HG02973 (cell line): ENCODE measurements at regions not wholly inside any gene's neighbourhood (a gene's known extent, or its start where the extent isn't known, plus 50 kb on each side); places are given as distances from the start of the nearest gene placed in this dataset.

Experiments used
- ATAC-seq: cut with Tn5 transposase; IDR thresholded peaks from one replicate; pipeline ENCODE4 v1.9.1; 2021; ENCODE audit warnings: moderate library complexity; ENCODE audit not compliant: unreplicated experiment

DNA sequence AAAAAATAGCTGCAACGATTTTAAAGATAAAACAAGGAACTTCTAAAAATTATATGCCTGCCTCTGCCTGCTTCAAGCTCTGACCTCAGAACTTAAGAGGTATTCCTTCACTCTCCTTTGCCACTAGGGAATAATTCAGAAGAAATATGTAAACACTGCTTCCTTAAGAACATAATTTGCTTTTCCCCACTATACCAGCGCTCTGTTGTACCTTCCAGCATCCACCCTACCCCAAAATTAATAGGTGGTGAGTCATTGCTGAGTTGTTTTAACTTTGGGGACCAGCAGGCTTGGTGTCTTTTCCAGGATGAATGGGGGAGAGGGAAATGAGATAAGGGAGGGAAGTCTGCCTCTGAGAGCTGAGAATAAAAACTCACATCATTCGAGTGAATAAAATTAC, 107.7 kb upstream of the ATXN1 start:
- ATAC-seq = no peak

DNA sequence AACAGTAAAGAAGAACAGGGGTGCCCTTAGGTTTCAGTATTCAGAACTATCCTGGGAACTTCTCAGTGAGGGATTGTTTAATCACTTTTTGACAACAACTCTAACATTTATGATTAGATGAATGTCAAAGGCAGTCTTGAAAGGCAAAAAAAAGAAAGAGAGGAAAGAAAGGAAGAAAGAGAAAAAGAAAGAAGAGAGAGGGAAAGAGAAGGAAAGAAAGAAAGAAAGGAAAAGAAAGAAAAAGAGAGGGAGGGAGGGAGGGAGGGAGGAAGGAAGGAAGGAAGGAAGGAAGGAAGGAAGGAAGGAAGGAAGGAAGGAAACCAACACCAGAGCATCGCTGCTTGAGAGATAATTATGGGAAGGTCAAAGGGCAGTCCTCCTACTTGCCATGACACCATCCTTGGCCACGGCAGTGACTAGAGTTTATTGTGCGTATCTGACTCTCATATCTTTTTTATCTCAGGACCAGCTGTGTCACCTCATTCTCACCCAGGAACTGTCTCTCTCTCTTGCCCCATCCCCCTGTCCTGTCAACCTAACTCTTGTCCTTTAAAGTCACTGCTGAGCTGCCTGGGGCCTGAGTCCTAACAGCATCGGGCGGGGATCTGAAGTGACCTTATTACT, 96.8 kb upstream of the ATXN1 start:
- ATAC-seq = no peak

DNA sequence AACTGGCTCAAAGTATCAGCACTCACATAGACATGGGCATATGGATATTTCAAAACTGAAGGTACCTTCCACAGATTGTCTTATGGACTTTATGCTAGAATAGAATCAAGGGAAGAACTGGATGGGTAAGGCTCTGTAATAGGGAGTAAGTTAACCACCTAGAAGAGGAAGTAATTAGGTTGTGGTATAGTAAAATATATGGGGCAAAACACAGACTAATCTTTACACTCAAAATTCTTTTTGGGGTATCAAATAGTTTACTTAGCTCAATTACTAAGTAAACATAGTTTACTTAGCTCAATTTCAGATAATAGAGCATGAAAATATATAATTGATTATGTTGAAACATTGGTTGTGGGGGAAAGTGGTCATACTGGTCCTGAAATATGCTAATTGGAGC, 94.2 kb upstream of the ATXN1 start:
- peak; percentile 36 for ATAC-seq

DNA sequence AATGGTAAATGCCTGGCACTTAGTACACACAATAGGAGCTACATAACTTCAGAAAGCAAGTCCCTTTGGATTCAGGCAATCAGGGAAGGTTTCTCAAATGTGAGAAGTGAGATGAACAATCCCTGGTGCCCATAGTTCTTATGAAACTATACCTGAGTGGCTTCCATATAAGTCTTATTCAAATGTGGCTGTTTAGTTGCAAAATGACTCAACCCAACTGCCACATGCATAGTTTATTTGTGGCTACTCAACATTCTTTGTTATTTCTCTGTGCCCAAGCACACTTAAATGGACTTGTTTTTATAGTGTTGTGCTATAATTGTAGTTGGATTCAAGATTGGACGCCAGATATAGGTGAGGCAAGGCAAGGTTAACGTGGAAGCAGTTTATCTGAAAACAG, 93.7 kb upstream of the ATXN1 start:
- peak; percentile 80 for ATAC-seq

DNA sequence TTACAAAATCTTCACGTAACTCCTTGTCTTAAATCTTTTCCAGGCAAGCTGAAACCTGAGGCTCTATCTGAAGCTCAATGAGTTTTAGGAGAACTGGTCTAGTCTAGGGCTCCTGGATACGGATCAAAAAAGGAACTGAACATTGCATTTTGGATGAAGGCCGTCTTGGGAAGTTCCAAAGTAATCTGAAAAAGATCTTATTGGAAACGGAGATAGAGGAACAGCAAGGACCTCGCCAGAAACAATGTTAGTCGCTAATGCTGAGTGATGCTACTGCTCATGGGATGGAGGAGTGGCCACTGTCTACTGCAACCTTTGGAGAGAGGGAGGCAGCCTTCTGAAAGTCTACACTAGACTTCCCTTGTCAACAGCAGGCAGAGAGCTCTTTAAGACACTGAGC, 91.4 kb upstream of the ATXN1 start:
- ATAC-seq = no peak

DNA sequence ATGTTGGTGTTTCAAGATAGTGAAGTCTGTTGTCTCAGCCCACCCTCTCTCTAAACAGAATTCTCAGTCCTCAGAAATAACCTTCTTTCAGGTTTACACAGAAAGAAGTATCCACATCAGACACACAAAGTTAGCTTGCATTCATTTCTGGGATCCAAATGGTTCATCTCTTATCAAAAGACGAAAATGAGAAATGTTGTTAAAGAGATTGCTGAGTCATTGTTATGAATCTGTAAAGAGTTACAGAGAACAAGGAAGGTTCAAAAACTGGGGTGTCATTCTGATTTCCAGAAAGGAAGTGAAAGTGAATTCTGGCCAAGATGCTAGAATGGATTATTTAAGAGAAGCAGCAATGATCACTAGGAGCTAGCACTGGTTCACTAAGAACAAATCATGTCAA, 90.5 kb upstream of the ATXN1 start:
- ATAC-seq = no peak

DNA sequence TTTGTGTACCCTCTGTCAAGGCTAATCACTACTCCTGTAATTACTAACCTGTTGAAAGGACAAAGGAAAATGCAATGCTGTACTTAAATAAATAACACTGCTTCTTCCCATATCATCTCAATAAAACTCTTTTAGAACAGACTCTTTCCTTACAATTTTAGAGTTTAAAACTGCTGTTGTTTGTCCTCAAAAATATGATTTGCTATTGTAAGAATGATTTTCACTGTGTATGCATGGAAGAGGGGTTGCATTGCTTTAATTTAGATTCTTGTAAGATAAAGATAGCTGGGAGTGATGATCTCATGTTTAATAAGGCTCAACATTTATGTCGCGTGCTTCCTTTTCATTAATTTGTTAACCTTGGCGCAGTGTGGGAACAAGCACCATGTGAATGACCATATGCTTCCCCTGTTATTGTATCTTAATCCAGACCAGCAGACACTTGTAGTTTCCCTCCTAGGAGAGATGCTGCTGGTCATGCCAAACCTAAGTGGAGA, 89.8 kb upstream of the ATXN1 start:
- no peak for ATAC-seq

DNA sequence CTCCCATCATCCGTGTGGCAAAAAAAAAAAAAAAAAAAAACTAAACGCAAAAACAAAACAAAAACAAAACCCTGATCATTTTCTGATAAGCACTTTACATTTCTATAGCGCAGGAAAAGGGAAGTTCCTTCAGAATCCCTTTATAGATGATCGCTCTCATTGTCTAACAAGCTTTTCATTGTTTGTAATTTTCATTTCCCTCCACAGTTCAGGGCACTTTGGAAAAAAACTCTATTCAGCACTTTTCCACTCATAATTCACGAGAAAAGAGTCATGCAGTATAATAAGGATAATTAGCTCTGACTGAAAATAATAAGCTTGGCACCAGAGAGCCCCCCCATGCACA, 89.4 kb upstream of the ATXN1 start:
- no peak for ATAC-seq

DNA sequence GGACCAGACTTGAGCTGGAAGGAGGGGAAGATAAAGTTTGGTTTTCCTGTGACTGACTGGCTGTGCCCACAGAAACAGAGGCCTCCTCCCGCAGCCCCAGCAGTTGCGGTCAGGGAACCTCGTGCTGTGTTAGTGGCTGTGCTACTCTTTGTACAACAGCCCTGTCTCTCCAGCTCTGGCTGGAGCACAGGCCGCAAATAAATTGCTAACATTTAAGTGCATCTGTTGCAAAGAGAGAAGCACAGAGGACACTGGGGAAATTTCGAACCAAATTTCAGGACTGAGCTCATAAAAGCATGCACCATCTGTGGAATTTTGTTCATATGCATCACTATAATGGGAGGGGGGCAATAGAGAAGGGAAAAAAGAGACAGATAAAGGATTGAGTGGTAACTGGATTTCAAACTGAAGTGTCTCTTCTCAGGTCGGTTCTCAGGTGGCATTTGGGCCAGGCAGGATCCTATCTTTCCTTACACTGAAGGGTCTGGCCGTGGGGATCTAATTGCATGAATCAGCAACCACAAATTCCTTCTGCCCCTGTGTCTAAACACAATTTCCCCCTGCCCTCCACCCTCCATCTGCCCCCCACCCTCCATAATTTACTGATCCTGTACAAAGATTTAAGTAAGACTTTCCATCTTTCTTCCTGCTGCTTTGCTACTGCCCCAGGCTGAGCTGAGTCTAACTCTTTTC, 88.9 kb upstream of the ATXN1 start:
- no peak for ATAC-seq

DNA sequence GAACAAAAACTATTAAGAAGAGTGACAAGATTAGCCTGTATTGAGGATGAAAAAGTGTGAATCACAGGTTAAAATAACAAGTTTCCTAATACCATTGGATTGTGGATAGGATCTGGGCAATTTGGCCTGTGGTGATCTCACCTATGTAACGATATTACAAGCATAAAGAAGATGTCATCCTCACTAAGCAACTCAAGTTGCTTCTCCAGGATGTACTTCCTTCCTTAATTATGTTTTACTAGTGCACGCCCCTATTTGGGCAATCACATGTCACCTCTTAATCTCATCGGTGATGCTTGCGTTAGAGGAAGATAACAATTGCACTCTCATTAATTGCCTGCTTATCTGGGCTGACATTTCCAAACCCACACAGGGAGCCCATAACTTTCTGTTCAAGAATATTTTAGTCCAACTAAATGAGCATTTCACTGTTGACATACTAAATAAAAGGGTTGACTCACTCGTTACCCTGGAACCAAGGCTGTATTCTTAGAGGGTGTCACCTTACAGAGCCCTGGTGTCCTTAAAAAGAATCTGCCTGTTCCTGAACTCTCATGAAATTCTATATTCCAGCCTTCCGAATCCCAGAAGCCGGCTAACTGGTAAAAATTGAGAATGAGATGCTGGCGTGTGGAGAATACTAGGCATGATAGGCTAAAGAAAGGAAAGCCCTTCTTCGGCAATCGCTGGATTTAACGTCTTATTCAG, 88.2 kb upstream of the ATXN1 start:
- no peak for ATAC-seq

DNA sequence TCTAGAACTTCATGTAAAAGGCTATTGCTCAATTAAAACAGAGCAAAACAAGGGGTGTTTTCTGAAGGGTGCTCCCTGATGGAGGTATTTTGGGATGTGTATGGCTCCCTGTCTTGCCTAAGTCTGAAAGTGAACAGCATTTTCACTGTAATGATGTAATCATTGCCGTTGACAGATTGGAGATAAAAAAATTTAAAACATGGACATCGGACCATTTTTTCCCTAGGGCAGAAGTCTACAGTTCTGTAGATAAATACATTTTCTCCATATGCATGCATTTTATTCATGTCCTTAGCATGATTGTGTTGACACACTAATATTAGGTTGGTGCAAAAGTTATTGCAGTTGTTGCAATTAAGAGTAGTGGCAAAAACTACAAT, 85.1 kb upstream of the ATXN1 start:
- no peak for ATAC-seq

DNA sequence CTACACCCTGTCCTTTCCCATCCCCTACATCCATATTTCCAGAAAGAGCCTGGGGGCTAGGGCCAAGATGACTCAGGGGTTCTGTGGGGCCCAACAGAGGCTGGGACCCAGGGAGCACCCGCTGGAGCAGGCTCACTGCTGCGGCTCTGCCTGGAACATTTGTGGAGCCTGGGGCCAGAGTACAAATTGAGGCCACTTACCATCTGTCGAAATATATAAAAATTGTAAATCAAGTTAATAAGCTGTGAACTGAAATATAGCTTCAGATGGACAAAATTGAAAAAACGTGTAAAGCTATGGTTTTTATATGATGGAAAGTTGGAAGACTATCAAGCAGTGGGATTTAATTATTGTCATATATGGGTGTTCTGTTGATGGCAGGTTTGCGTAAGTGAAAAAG, 82.9 kb upstream of the ATXN1 start:
- ATAC-seq = no peak

DNA sequence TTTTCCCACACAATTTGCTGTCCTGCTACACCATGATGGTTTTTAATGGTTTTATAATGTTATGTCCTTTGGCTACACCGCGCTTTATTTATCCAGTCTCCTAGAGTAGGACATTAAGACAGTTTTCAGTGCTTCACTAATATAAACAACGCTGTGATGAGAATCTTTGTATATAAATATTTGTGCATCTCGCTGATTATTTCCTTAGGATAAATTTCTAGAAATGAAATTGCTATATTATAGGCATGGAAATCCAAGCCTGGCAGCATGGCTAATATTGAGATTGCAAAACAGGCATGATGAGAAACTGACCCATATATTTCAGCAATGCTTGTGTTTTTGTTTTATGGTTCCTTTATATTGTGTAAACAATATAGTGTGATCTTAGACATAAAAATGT, 81.4 kb upstream of the ATXN1 start:
- ATAC-seq = no peak

DNA sequence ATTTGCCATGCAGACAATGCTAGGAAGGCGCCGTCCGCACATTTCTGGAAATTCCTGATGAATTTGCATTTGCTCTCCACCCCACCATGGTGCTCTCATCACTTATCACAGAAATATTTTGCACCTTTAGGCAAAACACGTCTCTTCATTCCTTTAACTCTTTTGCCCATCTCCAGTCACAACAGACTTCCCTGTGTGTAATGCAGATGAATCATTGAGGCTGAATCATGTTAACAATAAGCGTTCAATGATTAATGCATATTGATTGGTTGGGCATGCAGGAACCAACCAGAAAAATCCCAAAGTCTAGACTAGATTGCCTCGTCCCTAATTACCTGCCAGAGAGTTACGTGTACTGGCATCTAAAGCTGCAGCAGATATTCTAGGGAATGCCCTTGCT, 80.0 kb upstream of the ATXN1 start:
- no peak for ATAC-seq

DNA sequence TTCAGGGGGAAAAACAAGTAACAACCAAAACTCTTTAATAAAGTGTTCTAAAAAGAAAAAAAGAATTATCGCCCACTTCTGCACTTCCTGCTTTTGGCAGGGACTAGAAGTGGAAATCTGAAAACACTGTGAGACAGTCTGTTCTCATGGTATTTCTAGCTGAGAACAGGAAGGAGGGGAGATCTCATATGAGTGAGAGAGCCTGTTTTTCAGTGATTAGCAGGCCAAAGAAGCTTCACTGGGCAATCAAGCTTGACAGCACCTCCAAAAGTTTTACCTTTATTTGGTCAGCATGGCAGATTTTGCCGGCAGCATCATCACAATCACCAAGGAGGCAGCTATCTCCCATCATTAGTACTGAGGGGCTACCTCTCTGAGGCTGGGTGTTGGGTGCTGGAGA, 79.5 kb upstream of the ATXN1 start:
- ATAC-seq = no peak

DNA sequence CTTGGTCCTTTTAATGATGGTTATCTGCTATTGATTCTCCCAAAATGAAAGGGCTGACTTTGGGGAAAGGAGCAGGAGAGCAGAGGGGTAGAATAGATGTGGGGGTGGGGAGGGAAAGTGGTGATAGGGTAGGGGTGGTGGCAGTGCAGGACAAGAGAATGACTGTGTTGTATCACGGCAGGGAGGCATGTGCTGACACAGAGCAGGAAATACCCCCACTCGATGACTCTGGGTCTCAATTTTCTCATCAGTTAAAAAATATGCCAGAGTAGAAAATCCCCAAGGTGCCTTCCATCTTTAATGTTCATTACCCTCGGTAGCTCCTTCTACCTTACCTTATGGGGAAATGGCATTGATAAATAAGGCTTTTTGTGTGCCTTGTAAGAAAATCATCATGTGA, 79.0 kb upstream of the ATXN1 start:
- no peak for ATAC-seq

DNA sequence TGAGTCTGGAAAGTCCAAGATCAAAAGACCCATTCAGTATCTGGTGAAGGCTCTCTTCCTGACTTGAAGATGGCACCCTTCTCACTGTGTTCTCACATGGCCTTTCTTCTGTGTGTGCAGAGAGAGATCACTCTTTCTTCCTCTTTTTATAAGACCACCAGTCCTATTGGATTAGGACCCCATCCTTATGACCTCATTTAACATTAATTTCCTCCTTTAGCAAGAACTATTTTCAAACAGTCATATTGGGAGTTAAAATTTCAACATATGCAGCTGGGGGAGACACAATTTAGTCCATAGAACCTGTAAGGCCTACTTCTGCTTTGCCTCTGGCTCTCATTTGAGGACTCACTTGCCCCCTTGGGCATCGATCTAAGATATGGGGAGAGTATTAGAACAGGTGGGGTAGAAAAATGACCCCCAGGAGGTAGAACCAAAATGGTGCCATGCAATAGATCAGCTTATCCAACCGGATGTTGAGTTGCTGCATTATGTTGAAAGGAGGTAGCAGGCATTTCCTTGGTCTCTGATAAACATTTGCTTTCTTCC, 78.4 kb upstream of the ATXN1 start:
- no peak for ATAC-seq

DNA sequence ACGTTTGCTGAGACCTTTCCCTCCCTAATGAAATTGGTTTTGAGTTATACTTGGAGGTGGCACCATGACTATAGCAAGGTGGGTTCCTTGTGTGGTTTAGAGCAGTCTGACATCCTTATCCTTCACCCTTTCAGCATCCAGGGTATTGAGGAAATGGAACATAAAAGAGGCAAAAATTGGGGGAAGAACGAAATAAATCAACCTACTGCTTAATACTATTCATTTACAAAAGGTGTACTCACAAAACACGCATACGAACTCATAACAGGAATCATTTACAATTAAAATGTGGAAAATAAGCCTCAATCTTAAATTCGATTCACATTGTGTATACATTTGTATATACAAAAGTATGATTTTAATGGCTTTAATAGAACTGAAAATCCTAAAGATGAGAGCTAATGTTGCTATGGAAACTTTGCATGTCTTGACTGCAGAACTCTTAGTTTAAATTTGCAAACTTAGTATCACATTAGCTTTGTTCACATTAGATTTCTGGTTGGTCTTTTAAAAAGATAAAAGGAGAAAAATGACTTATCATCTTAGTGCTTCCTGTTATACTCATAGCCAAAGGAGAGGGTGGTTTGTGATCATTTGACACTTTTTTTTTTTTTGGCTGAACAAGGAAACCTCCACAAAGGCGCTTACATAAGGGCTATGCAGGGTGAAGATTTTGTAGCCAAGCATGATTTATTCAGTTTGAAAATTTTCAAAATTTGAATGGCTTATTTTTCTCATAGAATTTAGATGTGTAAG, 76.1 kb upstream of the ATXN1 start:
- ATAC-seq = no peak

DNA sequence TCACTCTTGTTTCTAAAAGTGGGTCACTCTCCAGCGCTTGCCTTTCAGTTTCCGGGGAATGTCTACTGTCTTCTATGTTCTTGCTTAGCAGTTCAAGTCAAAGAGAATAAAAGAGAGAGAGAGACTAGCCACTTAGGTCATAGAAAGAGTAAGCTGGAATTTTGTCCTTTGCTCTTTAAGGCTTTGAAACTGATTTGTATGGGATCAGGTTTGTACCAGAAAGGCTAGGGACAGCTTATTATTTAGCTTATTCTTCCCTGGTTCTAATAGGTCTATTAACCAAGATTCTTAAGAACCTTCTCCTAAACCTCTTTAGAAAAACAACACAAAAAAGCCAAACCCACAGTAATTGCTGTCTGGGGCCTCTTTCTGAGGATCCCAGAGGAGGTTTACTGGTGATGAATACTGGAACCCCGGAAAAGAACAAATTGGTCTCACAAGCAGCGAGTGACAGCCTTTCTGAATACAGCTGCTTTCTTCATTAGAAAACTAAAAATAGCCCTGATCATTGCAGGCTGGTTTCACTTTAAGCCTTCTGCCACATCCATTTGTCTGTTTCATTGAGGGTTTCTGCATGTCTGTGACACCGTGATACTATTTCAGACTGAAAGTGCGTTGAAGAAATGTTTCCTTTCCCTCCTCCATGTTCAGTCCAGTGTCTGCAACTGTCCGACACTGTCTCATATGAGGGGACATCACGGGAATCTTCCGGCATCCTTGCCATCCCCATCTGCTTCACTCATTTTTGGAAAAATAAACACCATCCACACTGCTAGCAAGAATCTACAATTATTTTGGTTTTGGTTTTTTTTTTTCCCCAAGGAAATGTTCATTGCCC, 75.1 kb upstream of the ATXN1 start:
- peak; percentile 69 for ATAC-seq

DNA sequence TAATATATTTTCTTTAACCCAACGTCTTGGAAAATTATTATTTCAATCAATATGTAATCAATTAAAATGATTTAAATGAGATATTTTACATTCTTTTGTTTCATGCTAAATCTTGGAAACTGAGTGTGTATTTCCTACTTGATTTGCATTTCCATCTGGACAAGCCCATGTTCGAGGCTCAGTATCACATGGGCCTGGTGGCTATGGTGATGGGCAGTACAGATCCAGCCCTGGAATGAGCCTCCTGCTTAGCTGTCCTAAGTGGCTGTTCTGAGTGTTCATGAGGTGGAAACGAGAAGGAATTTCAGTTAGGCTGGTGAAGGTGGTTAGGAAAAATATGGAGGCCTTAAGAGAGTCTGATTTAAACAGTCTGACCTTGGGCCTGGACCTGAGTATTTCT, 73.0 kb upstream of the ATXN1 start:
- ATAC-seq = no peak

DNA sequence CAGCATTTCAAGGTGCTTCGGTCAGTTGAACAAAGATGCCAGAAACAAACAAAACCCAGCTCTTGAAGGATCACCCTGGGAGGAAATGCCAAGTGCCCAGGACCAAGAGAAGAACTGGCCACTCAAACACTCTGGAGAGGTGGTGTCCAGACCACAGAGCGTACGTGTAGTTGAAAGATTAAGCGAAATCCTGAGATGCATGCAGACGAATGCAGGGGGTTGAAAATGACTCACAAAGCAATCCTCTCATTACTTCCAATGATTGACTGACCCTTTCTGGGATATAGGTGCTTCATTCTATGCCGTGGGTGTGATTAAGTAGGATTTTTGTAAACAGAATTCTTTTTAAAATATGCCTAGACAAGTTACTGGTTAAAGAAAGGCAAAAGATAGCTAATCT, 71.5 kb upstream of the ATXN1 start:
- no peak for ATAC-seq
